A673 (cell line): ENCODE measurements at regions not wholly inside any gene's neighbourhood (a gene's known extent, or its start where the extent isn't known, plus 50 kb on each side); places are given as distances from the start of the nearest gene placed in this dataset.

ENCODE experiments used
- EZH2 ChIP-seq: fragments of 200-600 bp; sonication (generic); IDR thresholded peaks from 2 replicates; pipeline ENCODE4 v1.6.1; 2017; ENCODE audit warnings: borderline replicate concordance, low read depth, mild to moderate bottlenecking, mixed read lengths, antibody characterized with exemption, low read length; ENCODE audit not compliant: poor library complexity, severe bottlenecking
- TF ChIP-seq, protein P1 (sequence below): fragments of 300-800, 200-600 bp; sonication (generic); conservative IDR thresholded peaks from 2 replicates; pipeline ENCODE4 v1.5.1; 2017; ENCODE audit warnings: low read depth, mild to moderate bottlenecking, antibody characterized with exemption, low read length, moderate library complexity, mixed read lengths

- TF ChIP-seq EZH2: no peak
- TF ChIP-seq, protein P1, sequence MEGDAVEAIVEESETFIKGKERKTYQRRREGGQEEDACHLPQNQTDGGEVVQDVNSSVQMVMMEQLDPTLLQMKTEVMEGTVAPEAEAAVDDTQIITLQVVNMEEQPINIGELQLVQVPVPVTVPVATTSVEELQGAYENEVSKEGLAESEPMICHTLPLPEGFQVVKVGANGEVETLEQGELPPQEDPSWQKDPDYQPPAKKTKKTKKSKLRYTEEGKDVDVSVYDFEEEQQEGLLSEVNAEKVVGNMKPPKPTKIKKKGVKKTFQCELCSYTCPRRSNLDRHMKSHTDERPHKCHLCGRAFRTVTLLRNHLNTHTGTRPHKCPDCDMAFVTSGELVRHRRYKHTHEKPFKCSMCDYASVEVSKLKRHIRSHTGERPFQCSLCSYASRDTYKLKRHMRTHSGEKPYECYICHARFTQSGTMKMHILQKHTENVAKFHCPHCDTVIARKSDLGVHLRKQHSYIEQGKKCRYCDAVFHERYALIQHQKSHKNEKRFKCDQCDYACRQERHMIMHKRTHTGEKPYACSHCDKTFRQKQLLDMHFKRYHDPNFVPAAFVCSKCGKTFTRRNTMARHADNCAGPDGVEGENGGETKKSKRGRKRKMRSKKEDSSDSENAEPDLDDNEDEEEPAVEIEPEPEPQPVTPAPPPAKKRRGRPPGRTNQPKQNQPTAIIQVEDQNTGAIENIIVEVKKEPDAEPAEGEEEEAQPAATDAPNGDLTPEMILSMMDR: no peak
Observed at GRCh38 chr20:60895363-60896079, 356.5 kb upstream of the CDH4 start.
